ENCODE measurements at regions not wholly inside any gene's neighbourhood (a gene's known extent, or its start where the extent isn't known, plus 50 kb on each side); places are given as distances from the start of the nearest gene placed in this dataset.
"Not testable (repeated sequence)": the region's sequence is repeated elsewhere in the genome, so short reads cannot be mapped to it uniquely, and the experiment has no call there.

GRCh38 chr11:3583476-3583875 lies 58.3 kb downstream of the ART5 start:
- not testable (repeated sequence) for DNase-seq

GRCh38 chr11:3581389-3581725 lies 60.4 kb downstream of the ART5 start:
- DNase-seq = peak in 1 of 51 donors; percentile 27

DNA sequence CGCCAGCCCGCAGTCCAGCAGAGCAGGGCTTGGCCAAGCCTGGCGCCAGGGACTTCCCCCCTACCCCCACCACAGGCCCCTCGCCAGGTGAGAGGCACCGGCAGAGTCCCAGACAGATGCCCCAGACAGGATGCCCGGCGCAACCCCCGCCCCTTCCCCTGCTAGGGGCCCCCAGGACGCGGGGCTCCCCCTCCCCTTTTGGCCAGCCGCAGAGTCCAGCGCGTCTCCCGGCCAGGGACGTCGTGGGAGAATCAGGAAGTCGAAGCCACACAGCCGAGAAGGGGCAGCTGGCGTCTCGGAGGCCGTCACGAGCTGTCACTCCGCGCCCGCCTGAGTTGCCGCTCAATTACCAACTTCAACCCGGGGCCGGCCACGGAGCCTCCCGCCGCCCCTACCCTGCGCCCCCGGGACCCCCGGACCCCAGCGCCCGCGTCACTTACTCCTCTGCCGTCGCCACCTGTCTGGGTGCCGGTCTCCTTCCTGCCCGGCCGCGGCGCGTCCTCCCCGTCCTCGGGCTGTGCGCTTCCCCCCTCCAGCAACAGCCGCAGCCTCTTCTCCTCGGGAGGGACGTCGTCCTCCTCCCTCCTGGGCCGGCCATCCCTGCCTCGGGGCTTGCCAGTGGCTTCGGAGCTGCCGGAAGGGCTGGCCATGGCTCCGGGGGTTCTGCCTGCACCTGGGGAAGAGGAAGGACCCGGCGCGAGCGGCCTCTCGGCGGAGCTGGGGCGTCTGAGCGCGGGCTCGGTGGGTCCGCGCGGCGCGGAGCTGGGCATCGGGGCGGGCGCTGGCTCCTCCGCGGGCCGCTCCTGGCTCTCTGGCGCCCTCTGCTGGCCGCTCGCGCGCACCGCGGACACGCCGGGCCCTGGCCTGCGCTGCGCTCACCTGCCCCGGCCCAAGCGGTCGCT lies 61.1 kb downstream of the ART5 start:
- peak in 20 of 51 donors; percentile 1 to 67 (median 16) for DNase-seq

- not testable (repeated sequence) for DNase-seq
Observed at GRCh38 chr11:3579600-3580459, 62.0 kb downstream of the ART5 start.

GRCh38 chr11:3576066-3576604 lies 65.7 kb downstream of the ART5 start:
- DNase-seq = not testable (repeated sequence)

GRCh38 chr11:3572976-3573647 lies 68.7 kb downstream of the ART5 start:
- DNase-seq = not testable (repeated sequence)

DNA sequence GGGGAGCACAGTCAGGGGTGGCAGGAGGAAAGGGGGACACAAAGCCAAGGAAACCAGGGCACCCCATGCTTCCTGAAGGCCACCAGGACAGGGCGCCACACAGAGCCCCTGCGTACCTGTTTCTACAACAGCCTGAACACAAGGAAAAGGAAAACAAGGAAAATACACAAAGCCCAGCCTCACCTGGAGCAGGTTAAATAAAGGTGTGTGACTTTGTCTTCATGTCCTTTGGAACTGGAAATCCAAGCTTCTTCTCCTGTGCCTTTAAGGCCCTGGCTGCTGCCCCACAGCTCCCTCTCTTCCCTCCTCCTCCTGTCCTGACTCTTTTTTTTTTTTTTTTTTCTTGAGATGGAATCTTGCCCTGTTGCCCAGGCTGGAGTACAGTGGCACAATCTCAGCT lies 70.0 kb downstream of the ART5 start:
- DNase-seq = not testable (repeated sequence)

DNA sequence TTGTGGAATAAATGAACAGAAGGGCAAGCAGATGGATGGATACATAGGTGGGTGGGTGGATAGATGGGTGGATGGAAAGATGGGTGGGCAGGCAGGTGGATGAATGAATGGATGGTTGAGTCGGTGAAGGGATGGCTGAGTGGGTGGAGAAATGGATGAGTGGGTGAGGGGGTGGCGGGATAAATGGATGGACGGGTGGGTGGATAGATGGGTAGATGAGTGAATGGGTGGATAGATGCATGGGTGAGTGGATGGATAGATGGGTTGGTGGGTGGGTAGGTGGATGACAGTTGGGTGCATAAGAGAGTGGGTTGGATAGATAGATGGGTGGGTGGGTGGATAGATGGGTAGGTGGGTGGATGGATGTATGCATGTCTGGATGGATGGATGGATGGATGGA lies 76.0 kb downstream of the ART5 start:
- DNase-seq = not testable (repeated sequence)

DNA sequence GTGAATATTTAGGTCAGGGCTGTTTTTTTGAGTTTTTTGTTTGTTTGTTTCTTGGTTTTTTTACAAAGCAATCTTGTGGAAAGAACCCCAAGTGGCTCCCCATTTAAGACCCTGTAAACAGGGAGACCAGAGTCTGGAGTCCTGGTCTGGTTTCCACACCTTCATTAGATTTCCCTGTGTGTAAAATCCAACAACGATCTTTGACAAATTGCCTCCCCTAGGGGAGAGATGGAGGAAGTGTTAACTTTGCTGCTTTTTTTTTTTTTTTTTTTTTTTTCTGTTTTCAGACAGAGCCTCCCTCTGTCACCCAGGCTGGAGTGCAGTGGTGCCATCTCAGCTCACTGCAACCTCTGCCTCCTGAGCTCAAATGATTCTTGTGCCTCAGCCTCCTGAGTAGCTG lies 77.4 kb downstream of the ART5 start:
- not testable (repeated sequence) for DNase-seq

DNA sequence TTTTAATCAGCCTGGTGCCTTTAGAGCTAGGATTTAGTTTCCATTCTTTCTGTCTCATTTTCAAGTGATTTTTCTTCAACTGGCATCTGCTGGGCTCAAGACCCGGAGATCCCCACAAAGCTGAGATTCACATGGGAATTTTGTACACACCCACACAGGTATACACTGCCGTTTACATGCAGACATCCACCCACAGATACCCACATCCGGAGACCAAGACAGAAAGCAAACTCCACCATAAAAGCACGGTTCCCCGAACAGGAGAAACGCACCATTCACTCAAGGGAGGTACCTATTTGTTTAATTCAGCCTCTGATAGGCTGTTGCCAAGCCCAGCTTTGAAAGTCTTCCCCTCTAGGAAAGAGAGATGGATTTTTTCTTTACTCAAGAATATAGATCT lies 87.2 kb downstream of the ART5 start:
- not testable (repeated sequence) for DNase-seq

DNA sequence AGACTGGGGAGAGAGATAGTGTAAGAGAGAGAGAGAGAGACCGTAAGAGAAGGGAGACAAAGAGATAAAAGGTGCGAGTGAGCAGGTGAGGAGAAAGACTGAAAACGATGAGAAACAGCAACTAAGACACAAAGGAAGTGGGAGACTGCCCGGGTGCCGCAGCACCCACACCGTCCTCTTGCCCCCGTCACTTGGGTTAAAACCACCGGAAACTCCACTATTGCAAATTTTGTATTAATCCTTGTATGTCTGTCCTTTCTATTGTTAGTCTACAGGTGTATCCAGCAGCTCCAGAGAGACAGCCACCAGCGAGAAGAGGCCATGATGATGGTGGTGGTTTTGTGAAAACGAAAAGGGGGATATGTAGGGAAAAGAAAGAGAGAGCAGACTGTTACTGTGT lies 96.8 kb downstream of the ART5 start:
- not testable (repeated sequence) for DNase-seq

DNA sequence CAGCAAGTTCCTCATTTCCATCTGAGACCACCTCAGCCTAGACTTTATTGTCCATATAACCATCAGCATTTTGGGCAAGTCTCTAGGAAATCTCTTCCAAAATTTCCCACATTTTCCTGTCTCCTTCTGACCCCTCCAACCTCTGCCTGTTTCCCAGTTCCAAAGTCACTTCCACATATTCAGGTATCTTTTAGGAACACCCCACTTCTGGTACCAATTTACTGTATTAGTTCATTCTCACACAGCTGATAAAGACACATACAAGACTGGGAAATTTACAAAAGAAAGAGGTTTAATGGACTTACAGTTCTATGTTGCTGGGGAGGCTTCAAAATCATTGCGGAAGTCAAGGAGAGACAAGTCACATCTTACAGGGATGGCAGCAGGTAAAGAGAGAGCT lies 103.6 kb downstream of the ART5 start:
- DNase-seq = not testable (repeated sequence)

GRCh38 chr11:3537254-3537653 lies 104.5 kb downstream of the ART5 start:
- DNase-seq = not testable (repeated sequence)

GRCh38 chr11:3532958-3533357 lies 108.8 kb downstream of the ART5 start:
- not testable (repeated sequence) for DNase-seq

DNA sequence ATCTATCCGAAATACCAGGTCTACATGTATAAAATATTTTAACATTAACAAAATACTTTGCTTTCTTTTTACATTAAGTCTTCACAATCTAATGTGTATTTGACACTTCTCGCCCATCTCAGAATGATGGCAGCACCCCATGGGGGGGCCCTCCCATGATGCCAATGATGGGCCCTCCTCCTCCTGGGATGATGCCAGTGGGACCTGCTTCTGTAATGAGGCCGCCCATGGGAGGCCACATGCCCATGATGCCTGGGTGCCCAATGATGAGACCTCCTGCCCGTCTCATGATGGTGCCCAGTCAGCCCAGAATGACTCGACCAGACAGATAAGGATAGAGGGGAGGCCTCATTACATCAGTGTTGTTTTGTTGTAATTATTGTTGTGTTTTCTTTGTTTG lies 110.5 kb downstream of the ART5 start:
- not testable (repeated sequence) for DNase-seq

DNA sequence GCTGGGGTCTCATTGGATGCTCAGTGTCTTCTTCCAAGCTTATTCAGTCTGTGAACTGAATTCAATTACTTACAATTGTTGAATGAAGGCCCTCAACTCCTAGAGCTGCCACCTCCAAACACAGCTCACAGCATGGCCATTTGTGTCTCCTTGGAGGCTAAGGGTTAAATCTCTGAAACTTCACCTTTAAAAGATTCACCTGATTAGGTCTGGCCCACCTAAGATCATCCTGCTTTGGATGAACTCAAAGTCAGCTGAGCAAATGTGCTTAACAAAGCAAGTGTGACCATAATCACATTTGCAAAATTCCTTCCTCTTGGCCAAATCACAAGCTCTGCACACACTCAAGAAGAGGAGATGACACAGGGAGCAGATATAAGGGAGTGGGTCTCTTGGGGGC lies 118.2 kb downstream of the ART5 start:
- DNase-seq = not testable (repeated sequence)

GRCh38 chr11:3520905-3521304 lies 120.9 kb downstream of the ART5 start:
- DNase-seq = not testable (repeated sequence)

- DNase-seq = not testable (repeated sequence)
Observed at GRCh38 chr11:3519841-3520240, 122.0 kb downstream of the ART5 start.

GRCh38 chr11:3516934-3517567 lies 124.7 kb downstream of the ART5 start:
- DNase-seq = not testable (repeated sequence)

DNA sequence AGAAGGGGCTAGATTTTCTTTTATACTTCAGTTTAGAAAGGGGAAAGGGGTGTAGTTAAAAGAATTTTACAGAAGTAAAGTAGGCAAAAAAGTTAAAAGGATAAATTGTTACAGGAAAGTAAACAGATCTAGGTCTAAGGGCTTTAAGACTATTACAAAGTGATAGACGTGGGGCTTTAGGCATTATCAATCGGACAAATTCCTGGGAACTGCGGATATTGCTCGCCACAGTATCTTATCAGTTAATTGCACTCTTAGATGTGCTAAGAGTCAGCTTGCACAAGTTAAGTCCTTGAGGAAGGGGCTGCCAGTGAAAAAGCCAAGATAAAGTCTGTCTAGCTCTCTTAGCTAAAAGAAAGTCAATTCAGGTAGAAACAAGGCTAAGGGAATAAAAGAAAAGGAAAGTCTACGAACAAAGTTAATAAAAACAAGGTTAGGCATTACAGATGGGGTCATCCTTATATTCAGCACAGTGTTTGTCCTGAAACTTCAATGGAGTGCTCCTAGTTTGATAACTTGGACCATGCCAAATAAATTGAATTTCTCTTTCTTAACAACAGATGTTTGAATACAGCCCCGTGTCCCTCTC lies 125.4 kb downstream of the ART5 start:
- DNase-seq = not testable (repeated sequence)
